CD14-positive monocyte (primary cell): ENCODE measurements at regions not wholly inside any gene's neighbourhood (a gene's known extent, or its start where the extent isn't known, plus 50 kb on each side); places are given as distances from the start of the nearest gene placed in this dataset.

ENCODE experiments used
- DNase-seq, 3 donors: peaks; one replicate each; pipeline ENCODE4 v3.0.0-alpha.2; 2011 to 2022
- H2AFZ ChIP-seq: 2 replicates; pipeline ENCODE4 v1.6.0; 2012; ENCODE audit warnings: mild to moderate bottlenecking, low read depth, low read length, inconsistent platforms; ENCODE audit not compliant: insufficient read depth, poor library complexity, severe bottlenecking
- H3K27ac ChIP-seq, 2 donors: 1 replicate in 1 of 2; 2 replicates in 1 of 2; pipeline ENCODE4 v1.5.1; 2012 to 2013; ENCODE audit warnings: low read length in 2 of 2, control low read depth in 1 of 2, inconsistent platforms in 1 of 2, low read depth in 1 of 2, mild to moderate bottlenecking in 1 of 2
- H3K27me3 ChIP-seq, 2 donors: one replicate each; pipeline versions ENCODE4 v1.6.0 to v1.6.1; 2011 to 2013; ENCODE audit warnings: low read length in 2 of 2; ENCODE audit not compliant: control insufficient read depth in 2 of 2, insufficient read depth in 2 of 2
- H3K36me3 ChIP-seq, 2 donors: replicated peaks in 1 of 2; 1 replicate in 1 of 2; 2 replicates in 1 of 2; pipeline versions ENCODE4 v1.5.1 to v1.6.1; 2012 to 2013; ENCODE audit warnings: low read length in 2 of 2, control low read depth in 1 of 2, inconsistent platforms in 1 of 2, mild to moderate bottlenecking in 1 of 2; ENCODE audit not compliant: insufficient read depth in 2 of 2, control insufficient read depth in 1 of 2
- H3K4me1 ChIP-seq, 2 donors: 1 replicate in 1 of 2; 2 replicates in 1 of 2; pipeline versions ENCODE4 v1.5.1 to v1.6.1; 2012 to 2013; ENCODE audit warnings: low read length in 2 of 2, control low read depth in 1 of 2, inconsistent platforms in 1 of 2, mild to moderate bottlenecking in 1 of 2, moderate library complexity in 1 of 2; ENCODE audit not compliant: insufficient read depth in 2 of 2, control insufficient read depth in 1 of 2
- H3K4me2 ChIP-seq: replicated peaks from 2 replicates; pipeline ENCODE3; 2012; ENCODE audit warnings: low read length, moderate library complexity, mild to moderate bottlenecking; ENCODE audit not compliant: poor library complexity, severe bottlenecking; ENCODE audit errors: extremely low read depth
- H3K4me3 ChIP-seq, 3 experiments: fragments of 200-600 bp in 1 of 3; sonication (generic) in 1 of 3; replicated peaks in 1 of 3; 1 replicate in 2 of 3; 2 replicates in 1 of 3; pipeline ENCODE4 v1.5.1; 2011 to 2013; ENCODE audit warnings: low read length in 3 of 3, mild to moderate bottlenecking in 3 of 3, control low read depth in 2 of 3, low read depth in 2 of 3, inconsistent platforms in 1 of 3, moderate library complexity in 1 of 3
- H3K79me2 ChIP-seq: 2 replicates; pipeline ENCODE4 v1.6.0; 2012; ENCODE audit warnings: mild to moderate bottlenecking, control low read depth, inconsistent platforms, low read length, moderate library complexity; ENCODE audit not compliant: insufficient read depth
- H3K9ac ChIP-seq: 2 replicates; pipeline ENCODE4 v1.6.0; 2017; ENCODE audit warnings: low read length, mild to moderate bottlenecking; ENCODE audit not compliant: insufficient read depth, poor library complexity, severe bottlenecking
- H3K9me3 ChIP-seq, 2 donors: replicated peaks in 1 of 2; 1 replicate in 1 of 2; 2 replicates in 1 of 2; pipeline versions ENCODE4 v1.5.1 to v1.6.1; 2012 to 2013; ENCODE audit warnings: low read length in 2 of 2, control low read depth in 1 of 2; ENCODE audit not compliant: control insufficient read depth in 1 of 2, insufficient read depth in 1 of 2
- H4K20me1 ChIP-seq: 2 replicates; pipeline ENCODE4 v1.6.0; 2012; ENCODE audit warnings: mild to moderate bottlenecking, low read length, control low read depth, moderate library complexity; ENCODE audit not compliant: insufficient read depth
- H3K27ac Mint-ChIP-seq, 7 donors: one replicate each; pipeline ENCODE4 v1.8.0; 2020; ENCODE audit warnings: mild to moderate bottlenecking in 7 of 7, mixed read lengths in 7 of 7, moderate library complexity in 6 of 7, inconsistent platforms in 2 of 7
- H3K27me3 Mint-ChIP-seq, 3 donors: one replicate each; pipeline ENCODE4 v1.8.0; 2021 to 2022; ENCODE audit warnings: low read depth in 3 of 3, mild to moderate bottlenecking in 3 of 3, mixed read lengths in 3 of 3, moderate library complexity in 3 of 3, inconsistent platforms in 1 of 3
- H3K36me3 Mint-ChIP-seq, 2 donors: one replicate each; pipeline ENCODE4 v1.8.0; 2020; ENCODE audit warnings: mixed read lengths in 2 of 2, inconsistent platforms in 1 of 2, mild to moderate bottlenecking in 1 of 2
- H3K4me1 Mint-ChIP-seq: one replicate; pipeline ENCODE4 v1.8.0; 2020; ENCODE audit warnings: mild to moderate bottlenecking, mixed read lengths
- H3K4me3 Mint-ChIP-seq, 2 donors: one replicate each; pipeline ENCODE4 v1.8.0; 2020; ENCODE audit warnings: mild to moderate bottlenecking in 2 of 2, mixed read lengths in 2 of 2, moderate library complexity in 1 of 2
- H3K9me3 Mint-ChIP-seq, 7 donors: one replicate each; pipeline ENCODE4 v1.8.0; 2020 to 2022; ENCODE audit warnings: mixed read lengths in 7 of 7, mild to moderate bottlenecking in 6 of 7, moderate library complexity in 6 of 7, inconsistent platforms in 2 of 7
- WGBS: methylation state at CpG from one replicate; pipeline ENCODE4 v1.1.5; 2013; ENCODE audit warnings: missing lambda C conversion rate; ENCODE audit not compliant: insufficient coverage; 5-methylcytosine and 5-hydroxymethylcytosine counted together
- intact Hi-C, 2 donors: fragments of 100-400 bp; cut with micrococcal nuclease; formaldehyde crosslinking; loops; one replicate each; pipeline versions ENCODE4 v1.15.0 to v1.15.1; 2023
- TF ChIP-seq, protein P1 (sequence below): fragments of 200-600 bp; IDR thresholded peaks from one replicate; pipeline ENCODE4 v1.8.0; 2022; ENCODE audit warnings: antibody characterized with exemption, mild to moderate bottlenecking

DNA sequence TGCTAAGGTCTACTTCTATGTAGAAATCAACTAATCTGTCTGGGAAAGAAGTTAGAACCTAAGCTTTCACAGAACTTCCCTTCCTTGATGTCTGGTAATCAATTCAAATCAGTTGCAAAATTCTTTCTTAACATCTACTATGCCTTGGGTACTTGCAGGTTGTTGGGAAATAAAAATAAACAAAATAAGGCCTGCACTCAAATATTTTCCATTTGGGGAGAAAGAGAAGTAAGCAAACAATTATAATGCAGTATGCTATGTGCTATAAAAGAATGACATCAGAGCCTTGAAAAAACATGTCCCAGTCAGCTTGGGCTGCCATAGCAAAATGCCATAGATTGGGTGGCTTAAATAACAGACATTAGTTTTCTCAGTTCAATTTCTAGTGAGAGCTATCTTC is 425.9 kb upstream of the DCN start:
- intact Hi-C loops, result no loop called here
- Histone ChIP-seq H3K79me2 (no peaks in the 10 kb centered on the region), H3K9me3 (no peaks in the 10 kb centered on the region), H3K4me1 (no peaks in the 10 kb centered on the region), H3K27ac (no peak overlapping the region), H3K9ac (no peak overlapping the region), H3K36me3 (no peaks in the 10 kb centered on the region), H3K27me3 (no peaks in the 10 kb centered on the region), H3K4me3 (no peak overlapping the region), H3K4me2 (no peak overlapping the region), H2AFZ (no peak overlapping the region), H4K20me1 (no peaks in the 10 kb centered on the region)
- no peaks in the 10 kb centered on the region for H3K36me3 Mint-ChIP-seq
- H3K4me1 Mint-ChIP-seq, result no peaks in the 10 kb centered on the region
- peaks cover 0 to 6% (median 0%) of the 10 kb centered on the region in 7 donors for H3K9me3 Mint-ChIP-seq
- no peak overlapping the region for H3K27ac Mint-ChIP-seq
- no peak overlapping the region for H3K4me3 Mint-ChIP-seq
- DNase-seq, result no peak
- TF ChIP-seq, protein P1, sequence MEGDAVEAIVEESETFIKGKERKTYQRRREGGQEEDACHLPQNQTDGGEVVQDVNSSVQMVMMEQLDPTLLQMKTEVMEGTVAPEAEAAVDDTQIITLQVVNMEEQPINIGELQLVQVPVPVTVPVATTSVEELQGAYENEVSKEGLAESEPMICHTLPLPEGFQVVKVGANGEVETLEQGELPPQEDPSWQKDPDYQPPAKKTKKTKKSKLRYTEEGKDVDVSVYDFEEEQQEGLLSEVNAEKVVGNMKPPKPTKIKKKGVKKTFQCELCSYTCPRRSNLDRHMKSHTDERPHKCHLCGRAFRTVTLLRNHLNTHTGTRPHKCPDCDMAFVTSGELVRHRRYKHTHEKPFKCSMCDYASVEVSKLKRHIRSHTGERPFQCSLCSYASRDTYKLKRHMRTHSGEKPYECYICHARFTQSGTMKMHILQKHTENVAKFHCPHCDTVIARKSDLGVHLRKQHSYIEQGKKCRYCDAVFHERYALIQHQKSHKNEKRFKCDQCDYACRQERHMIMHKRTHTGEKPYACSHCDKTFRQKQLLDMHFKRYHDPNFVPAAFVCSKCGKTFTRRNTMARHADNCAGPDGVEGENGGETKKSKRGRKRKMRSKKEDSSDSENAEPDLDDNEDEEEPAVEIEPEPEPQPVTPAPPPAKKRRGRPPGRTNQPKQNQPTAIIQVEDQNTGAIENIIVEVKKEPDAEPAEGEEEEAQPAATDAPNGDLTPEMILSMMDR, result no peak
- peaks cover 0 to 1% (median 0%) of the 10 kb centered on the region in 3 donors for H3K27me3 Mint-ChIP-seq

DNA sequence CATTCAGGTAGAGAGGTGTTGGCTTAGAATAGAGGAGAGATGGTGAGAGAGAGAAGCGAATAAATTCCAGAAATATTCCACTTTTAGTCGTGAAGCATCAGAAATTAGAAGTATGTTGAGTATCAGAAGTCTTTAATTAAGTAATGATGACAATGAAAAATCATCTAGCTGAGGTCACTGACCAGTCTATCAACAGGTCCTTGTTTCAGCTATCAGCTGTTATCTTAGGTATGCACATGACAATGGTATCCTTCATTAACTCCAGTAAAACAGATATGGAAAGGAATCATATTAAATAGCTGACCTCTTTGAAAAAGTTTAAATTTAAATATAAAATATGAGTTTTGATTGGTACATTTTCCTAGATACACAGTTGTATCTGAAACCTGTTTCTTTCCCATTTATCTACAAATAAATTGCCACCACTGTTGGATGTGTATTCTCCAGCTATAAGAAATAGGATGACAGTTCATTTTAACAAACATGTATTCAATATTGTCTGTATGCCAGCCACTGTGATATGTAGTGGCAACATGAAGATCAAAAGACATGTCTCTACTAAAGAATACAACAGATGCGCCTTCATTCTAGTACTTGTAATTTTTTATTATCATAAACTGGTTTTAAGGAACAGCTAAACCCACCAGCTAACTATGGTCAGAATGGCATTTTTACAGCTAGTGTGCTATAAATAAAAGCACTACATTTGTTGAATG is 424.2 kb upstream of the DCN start:
- Histone ChIP-seq H3K36me3 (no peaks in the 10 kb centered on the region), H3K9me3 (no peaks in the 10 kb centered on the region), H3K9ac (no peak overlapping the region), H2AFZ (no peak overlapping the region), H3K27me3 (no peaks in the 10 kb centered on the region), H3K4me1 (no peaks in the 10 kb centered on the region), H3K4me2 (no peak overlapping the region), H4K20me1 (no peaks in the 10 kb centered on the region), H3K27ac (no peak overlapping the region), H3K79me2 (no peaks in the 10 kb centered on the region), H3K4me3 (no peak overlapping the region)
- H3K27me3 Mint-ChIP-seq, result peaks cover 0 to 1% (median under 1%) of the 10 kb centered on the region in 3 donors
- no peak overlapping the region for H3K27ac Mint-ChIP-seq
- no peaks in the 10 kb centered on the region for H3K36me3 Mint-ChIP-seq
- TF ChIP-seq, protein P1, result no peak
- no peak for DNase-seq
- no peaks in the 10 kb centered on the region for H3K4me1 Mint-ChIP-seq
- H3K4me3 Mint-ChIP-seq, result no peak overlapping the region
- peaks cover 0 to 3% (median 0%) of the 10 kb centered on the region in 7 donors for H3K9me3 Mint-ChIP-seq
- intact Hi-C loops, result no loop called here
- no CpG with 5 or more reads among the region's 3 CpGs for WGBS
